ENCODE measurements at regions not wholly inside any gene's neighbourhood (a gene's known extent, or its start where the extent isn't known, plus 50 kb on each side); places are given as distances from the start of the nearest gene placed in this dataset.

DNA sequence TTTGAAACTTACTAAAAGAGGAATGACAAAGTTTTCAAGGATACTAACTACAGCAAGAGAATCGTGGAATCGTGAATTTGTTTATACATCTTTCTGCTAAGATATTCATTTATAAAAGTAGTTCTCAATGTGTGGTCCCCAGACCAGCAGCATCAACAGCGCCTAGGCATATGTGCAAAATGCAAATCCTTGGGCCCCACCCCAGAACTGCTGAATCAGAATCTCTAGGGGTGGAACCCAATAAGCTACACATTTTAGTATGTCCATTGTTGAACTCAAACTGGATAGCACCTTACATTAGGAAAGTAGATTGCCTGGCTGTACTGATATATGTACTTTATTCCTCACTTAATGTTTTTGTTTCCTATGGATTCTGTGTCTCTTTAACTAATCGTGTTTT lies 346.0 kb downstream of the MFSD1 start:
- no peaks in the 10 kb centered on the region for H4K20me1 ChIP-seq (ENCODE audit: insufficient read depth)
- peak overlapping the region; percentile 91 for H3K27ac ChIP-seq (ENCODE audit: low read length)
- H2AFZ ChIP-seq (ENCODE audit: low read depth, low read length) = no peak overlapping the region
- H3K36me3 ChIP-seq (ENCODE audit: insufficient read depth, low read length) = no peaks in the 10 kb centered on the region
- H3K79me2 ChIP-seq (replicated peaks; ENCODE audit: insufficient read depth, low read length) = no peaks in the 10 kb centered on the region
- TF ChIP-seq EZH2 (IDR thresholded peaks at IDR 0.05; ENCODE audit: borderline replicate concordance, insufficient read depth, low read length, poor library complexity, severe bottlenecking) (no peak), SMC3 (conservative IDR thresholded peaks at IDR 0.05; ENCODE audit: poor library complexity) (no peak), MXI1 (conservative IDR thresholded peaks at IDR 0.05; ENCODE audit: poor library complexity, severe bottlenecking) (no peak), REST (IDR thresholded peaks at IDR 0.05; ENCODE audit: borderline replicate concordance) (no peak), TAF1 (IDR thresholded peaks at IDR 0.05; ENCODE audit: low read depth) (no peak), EP300 (conservative IDR thresholded peaks at IDR 0.05; ENCODE audit: poor library complexity, severe bottlenecking) (no peak), CTCF (IDR thresholded peaks at IDR 0.05; ENCODE audit: poor library complexity, severe bottlenecking) (no peak), POLR2AphosphoS5 (IDR thresholded peaks at IDR 0.05) (no peak), RAD21 (conservative IDR thresholded peaks at IDR 0.05) (no peak)
- H3K27me3 ChIP-seq (ENCODE audit: insufficient read depth, low read depth, low read length) = no peaks in the 10 kb centered on the region
- H3K9me3 ChIP-seq (ENCODE audit: low read length) = no peaks in the 10 kb centered on the region
- no peaks in the 10 kb centered on the region for H3F3A ChIP-seq (ENCODE audit: insufficient read depth, low read length, poor library complexity, severe bottlenecking)
- H3K4me3 ChIP-seq (ENCODE audit: low read length) = no peak overlapping the region
- peak overlapping the region; percentile 3 for H3K4me2 ChIP-seq (ENCODE audit: low read length)
- no peaks in the 10 kb centered on the region for H3K9me2 ChIP-seq (ENCODE audit: insufficient read depth, low read length)
- H3K9ac ChIP-seq (ENCODE audit: low read length) = no peak overlapping the region

- Histone ChIP-seq H3K36me3 (ENCODE audit: insufficient read depth, low read length) (no peaks in the 10 kb centered on the region), H3K9me2 (ENCODE audit: insufficient read depth, low read length) (no peaks in the 10 kb centered on the region), H4K20me1 (ENCODE audit: insufficient read depth) (no peaks in the 10 kb centered on the region), H3F3A (ENCODE audit: insufficient read depth, low read length, poor library complexity, severe bottlenecking) (no peaks in the 10 kb centered on the region), H3K79me2 (replicated peaks; ENCODE audit: insufficient read depth, low read length) (no peaks in the 10 kb centered on the region), H3K4me2 (ENCODE audit: low read length) (peak overlapping the region; percentile 16), H3K9me3 (ENCODE audit: low read length) (no peaks in the 10 kb centered on the region), H2AFZ (ENCODE audit: low read depth, low read length) (no peak overlapping the region), H3K27ac (ENCODE audit: low read length) (peak overlapping the region; percentile 91), H3K9ac (ENCODE audit: low read length) (peak overlapping the region; percentile 61), H3K27me3 (ENCODE audit: insufficient read depth, low read depth, low read length) (no peaks in the 10 kb centered on the region), H3K4me3 (ENCODE audit: low read length) (peak overlapping the region; percentile 44)
- TF ChIP-seq REST (IDR thresholded peaks at IDR 0.05; ENCODE audit: borderline replicate concordance) (peak; percentile 99), MXI1 (conservative IDR thresholded peaks at IDR 0.05; ENCODE audit: poor library complexity, severe bottlenecking) (no peak)
Measured at GRCh38 chr3:159148466-159148865, 346.6 kb downstream of the MFSD1 start.

All from neural cell (in vitro differentiated cells).